ENCODE measurements at regions not wholly inside any gene's neighbourhood (a gene's known extent, or its start where the extent isn't known, plus 50 kb on each side); places are given as distances from the start of the nearest gene placed in this dataset.

- Histone ChIP-seq H3K36me3 (replicated peaks; ENCODE audit: low read depth, low read length) (no peaks in the 10 kb centered on the region), H3K9ac (ENCODE audit: low read length) (no peak overlapping the region), H3K4me3 (ENCODE audit: low read length) (no peak overlapping the region), H4K20me1 (ENCODE audit: insufficient read depth, low read length) (no peaks in the 10 kb centered on the region), H3K4me2 (ENCODE audit: low read length) (no peak overlapping the region), H3K9me3 (ENCODE audit: insufficient read depth, low read length) (no peaks in the 10 kb centered on the region), H3K27ac (ENCODE audit: low read length) (no peak overlapping the region), H3K27me3 (ENCODE audit: low read depth, low read length) (peaks cover 67% of the 10 kb centered on the region), H3K79me2 (ENCODE audit: low read length) (no peaks in the 10 kb centered on the region), H2AFZ (ENCODE audit: low read depth, low read length) (no peak overlapping the region), H3K4me1 (ENCODE audit: low read length) (no peaks in the 10 kb centered on the region)
- TF ChIP-seq EZH2phosphoT487 (IDR thresholded peaks at IDR 0.05; ENCODE audit: low read depth), result no peak
- no peak for TF ChIP-seq CTCF (IDR thresholded peaks at IDR 0.05; ENCODE audit: low read depth, low read length)
Observed at GRCh38 chr11:119985551-119985950, 152.4 kb downstream of the TRIM29 start.

GRCh38 chr11:119983816-119984215 lies 154.1 kb downstream of the TRIM29 start:
- Histone ChIP-seq H4K20me1 (ENCODE audit: insufficient read depth, low read length) (no peaks in the 10 kb centered on the region), H3K4me2 (ENCODE audit: low read length) (no peak overlapping the region), H3K27ac (ENCODE audit: low read length) (no peak overlapping the region), H3K27me3 (ENCODE audit: low read depth, low read length) (peaks cover 75% of the 10 kb centered on the region), H3K79me2 (ENCODE audit: low read length) (no peaks in the 10 kb centered on the region), H3K4me3 (ENCODE audit: low read length) (no peak overlapping the region), H2AFZ (ENCODE audit: low read depth, low read length) (no peak overlapping the region), H3K9me3 (ENCODE audit: insufficient read depth, low read length) (no peaks in the 10 kb centered on the region), H3K9ac (ENCODE audit: low read length) (no peak overlapping the region), H3K36me3 (replicated peaks; ENCODE audit: low read depth, low read length) (no peaks in the 10 kb centered on the region), H3K4me1 (ENCODE audit: low read length) (no peaks in the 10 kb centered on the region)
- TF ChIP-seq EZH2phosphoT487 (IDR thresholded peaks at IDR 0.05; ENCODE audit: low read depth) (no peak), CTCF (IDR thresholded peaks at IDR 0.05; ENCODE audit: low read depth, low read length) (no peak)

DNA sequence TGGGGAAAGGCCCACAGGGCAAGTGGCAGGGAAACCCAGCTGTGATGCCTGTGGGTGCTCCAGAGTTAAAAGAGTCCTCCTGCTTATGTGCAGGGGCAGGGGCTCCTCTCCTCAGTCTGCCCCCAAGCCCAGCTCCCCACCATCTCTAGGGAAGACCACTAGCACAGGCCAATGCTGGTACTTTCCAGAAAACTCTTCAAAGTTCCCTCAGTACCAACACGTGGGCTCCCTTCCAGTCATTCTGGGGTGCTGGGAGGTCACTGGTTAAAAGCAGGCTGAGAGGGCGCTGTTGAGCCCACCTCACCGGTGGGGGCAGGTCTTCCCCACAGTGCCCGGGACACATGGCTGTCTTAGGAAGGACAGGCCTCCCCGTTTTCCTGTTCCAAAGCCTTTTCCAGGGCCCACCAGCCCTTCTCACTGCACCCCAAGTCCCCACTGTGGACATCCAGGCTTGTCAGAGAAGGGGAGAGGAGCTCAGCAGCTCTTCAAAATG lies 154.6 kb downstream of the TRIM29 start:
- no peak overlapping the region for H2AFZ ChIP-seq (ENCODE audit: low read depth, low read length)
- TF ChIP-seq EZH2phosphoT487 (IDR thresholded peaks at IDR 0.05; ENCODE audit: low read depth) (no peak), CTCF (IDR thresholded peaks at IDR 0.05; ENCODE audit: low read depth, low read length) (peak; percentile 30; the same call in 1 of the 2 replicates)
- no peaks in the 10 kb centered on the region for H3K4me1 ChIP-seq (ENCODE audit: low read length)
- no peak overlapping the region for H3K4me3 ChIP-seq (ENCODE audit: low read length)
- no peaks in the 10 kb centered on the region for H3K36me3 ChIP-seq (replicated peaks; ENCODE audit: low read depth, low read length)
- H3K27ac ChIP-seq (ENCODE audit: low read length), result no peak overlapping the region
- H3K9me3 ChIP-seq (ENCODE audit: insufficient read depth, low read length), result no peaks in the 10 kb centered on the region
- no peaks in the 10 kb centered on the region for H4K20me1 ChIP-seq (ENCODE audit: insufficient read depth, low read length)
- no peak overlapping the region for H3K9ac ChIP-seq (ENCODE audit: low read length)
- no peaks in the 10 kb centered on the region for H3K79me2 ChIP-seq (ENCODE audit: low read length)
- no peak overlapping the region for H3K4me2 ChIP-seq (ENCODE audit: low read length)
- peaks cover 73% of the 10 kb centered on the region for H3K27me3 ChIP-seq (ENCODE audit: low read depth, low read length)

GRCh38 chr11:119982517-119983239 lies 155.2 kb downstream of the TRIM29 start:
- Histone ChIP-seq H4K20me1 (ENCODE audit: insufficient read depth, low read length) (no peaks in the 10 kb centered on the region), H3K27ac (ENCODE audit: low read length) (no peak overlapping the region), H2AFZ (ENCODE audit: low read depth, low read length) (no peak overlapping the region), H3K36me3 (replicated peaks; ENCODE audit: low read depth, low read length) (no peaks in the 10 kb centered on the region), H3K9ac (ENCODE audit: low read length) (no peak overlapping the region), H3K27me3 (ENCODE audit: low read depth, low read length) (peaks cover 70% of the 10 kb centered on the region), H3K4me3 (ENCODE audit: low read length) (no peak overlapping the region), H3K4me2 (ENCODE audit: low read length) (no peak overlapping the region), H3K79me2 (ENCODE audit: low read length) (no peaks in the 10 kb centered on the region), H3K4me1 (ENCODE audit: low read length) (no peaks in the 10 kb centered on the region), H3K9me3 (ENCODE audit: insufficient read depth, low read length) (no peaks in the 10 kb centered on the region)
- no peak for TF ChIP-seq EZH2phosphoT487 (IDR thresholded peaks at IDR 0.05; ENCODE audit: low read depth)
- TF ChIP-seq CTCF (IDR thresholded peaks at IDR 0.05; ENCODE audit: low read depth, low read length), result no peak
